B cell (primary cell): ENCODE measurements at regions not wholly inside any gene's neighbourhood (a gene's known extent, or its start where the extent isn't known, plus 50 kb on each side); places are given as distances from the start of the nearest gene placed in this dataset.
"Not testable (repeated sequence)": the region's sequence is repeated elsewhere in the genome, so short reads cannot be mapped to it uniquely, and the experiment has no call there.

ENCODE experiments used
- ATAC-seq: fragments of 200-7000 bp; cut with Tn5 transposase; one replicate; pipeline ENCODE4 v1.10.0; 2021; ENCODE audit warnings: low read depth, mild to moderate bottlenecking, moderate number of reproducible peaks, moderate library complexity
- CTCF ChIA-PET: fragments of 350-600 bp; sonication (Branson Sonifier 250); formaldehyde crosslinking; loops from one replicate; lab custom pipeline; 2021; ENCODE audit warnings: antibody characterized with exemption, inconsistent platforms; lab: Charles Lee
- POLR2A ChIA-PET: fragments of 350-600 bp; sonication (Branson Sonifier 250); formaldehyde crosslinking; loops from one replicate; lab custom pipeline; 2021; ENCODE audit warnings: antibody characterized with exemption; lab: Charles Lee
- DNase-seq: peaks from one replicate; pipeline ENCODE4 v3.0.0; 2013
- H2AFZ ChIP-seq: 2 replicates; pipeline ENCODE4 v1.6.1; 2012; ENCODE audit warnings: mild to moderate bottlenecking, low read depth, low read length; ENCODE audit not compliant: insufficient read depth, poor library complexity, severe bottlenecking
- H3K27ac ChIP-seq, 2 donors: 1 replicate in 1 of 2; 2 replicates in 1 of 2; pipeline ENCODE4 v1.5.1; 2012 to 2013; ENCODE audit warnings: low read length in 2 of 2, mild to moderate bottlenecking in 2 of 2, moderate library complexity in 1 of 2
- H3K27me3 ChIP-seq, 4 experiments: fragments of 200-600 bp in 1 of 4; sonication (generic) in 1 of 4; replicated peaks in 1 of 4; 1 replicate in 2 of 4; 2 replicates in 2 of 4; pipeline versions ENCODE4 v1.6.1 to v1.7.0; 2013 to 2016; ENCODE audit warnings: low read length in 3 of 4, mild to moderate bottlenecking in 2 of 4, mixed read lengths in 1 of 4, moderate library complexity in 1 of 4; ENCODE audit not compliant: insufficient read depth in 4 of 4, control insufficient read depth in 3 of 4; ENCODE audit errors: control extremely low read depth in 1 of 4
- H3K36me3 ChIP-seq, 2 experiments: replicated peaks in 1 of 2; 1 replicate in 1 of 2; 2 replicates in 1 of 2; pipeline versions ENCODE4 v1.6.1 to v1.7.1; 2013; ENCODE audit warnings: low read length in 1 of 2; ENCODE audit not compliant: insufficient read depth in 2 of 2, control insufficient read depth in 1 of 2; ENCODE audit errors: control extremely low read depth in 1 of 2, extremely low read depth in 1 of 2
- H3K4me1 ChIP-seq, 2 donors: fragments of 200-600 bp in 1 of 2; sonication (generic) in 1 of 2; 1 replicate in 1 of 2; 2 replicates in 1 of 2; pipeline versions ENCODE4 v1.5.1 to v1.6.1; 2013 to 2017; ENCODE audit warnings: low read length in 2 of 2; ENCODE audit not compliant: control insufficient read depth in 2 of 2, insufficient read depth in 2 of 2
- H3K4me2 ChIP-seq: replicated peaks from 2 replicates; pipeline ENCODE3; 2012; ENCODE audit warnings: mild to moderate bottlenecking, low read depth, low read length; ENCODE audit not compliant: poor library complexity, severe bottlenecking
- H3K4me3 ChIP-seq, 5 experiments: fragments of 200-600 bp in 1 of 5; sonication (generic) in 1 of 5; 1 replicate in 3 of 5; 2 replicates in 2 of 5; pipeline versions ENCODE4 v1.5.1 to v1.7.0; 2011 to 2016; ENCODE audit warnings: low read length in 4 of 5, mild to moderate bottlenecking in 4 of 5, low read depth in 2 of 5, control low read depth in 1 of 5, moderate library complexity in 1 of 5; ENCODE audit not compliant: insufficient read depth in 1 of 5; ENCODE audit errors: control extremely low read depth in 1 of 5, extremely low read depth in 1 of 5
- H3K79me2 ChIP-seq: fragments of 200-600 bp; sonication (generic); one replicate; pipeline ENCODE4 v1.6.0; 2016; ENCODE audit warnings: low read length; ENCODE audit not compliant: control insufficient read depth, insufficient read depth
- H3K9ac ChIP-seq: fragments of 200-600 bp; sonication (generic); 2 replicates; pipeline ENCODE4 v1.6.1; 2017; ENCODE audit warnings: mild to moderate bottlenecking, low read length, moderate library complexity
- H3K9me3 ChIP-seq, 3 donors: one replicate each; pipeline versions ENCODE4 v1.6.1 to v1.7.1; 2013; ENCODE audit warnings: low read length in 2 of 3; ENCODE audit not compliant: control insufficient read depth in 2 of 3, insufficient read depth in 1 of 3; ENCODE audit errors: control extremely low read depth in 1 of 3
- H4K20me1 ChIP-seq: 2 replicates; pipeline ENCODE4 v1.6.0; 2012; ENCODE audit warnings: mild to moderate bottlenecking, low read length; ENCODE audit not compliant: insufficient read depth, control insufficient read depth, poor library complexity, severe bottlenecking
- H3K27ac Mint-ChIP-seq: one replicate; pipeline ENCODE4 v1.8.0; 2021; ENCODE audit warnings: mixed read lengths
- H3K27me3 Mint-ChIP-seq: one replicate; pipeline ENCODE4 v1.8.0; 2021; ENCODE audit warnings: mixed read lengths
- H3K4me1 Mint-ChIP-seq: one replicate; pipeline ENCODE4 v1.8.0; 2021; ENCODE audit warnings: mixed read lengths
- H3K4me3 Mint-ChIP-seq: one replicate; pipeline ENCODE4 v1.8.0; 2021; ENCODE audit warnings: mixed read lengths
- H3K9me3 Mint-ChIP-seq: one replicate; pipeline ENCODE4 v1.8.0; 2022; ENCODE audit warnings: mixed read lengths; ENCODE audit not compliant: insufficient read depth
- CTCF ChIP-seq: fragments of 200-600 bp; IDR thresholded peaks from one replicate; pipeline ENCODE4 v1.8.0; 2022; ENCODE audit warnings: antibody characterized with exemption, mild to moderate bottlenecking
- EZH2 ChIP-seq: IDR thresholded peaks from 2 replicates; pipeline ENCODE4 v1.6.1; 2012; ENCODE audit warnings: borderline replicate concordance, low read depth, mild to moderate bottlenecking, moderate library complexity, low read length; ENCODE audit not compliant: insufficient read depth, poor library complexity, severe bottlenecking
- WGBS: methylation state at CpG from one replicate; pipeline ENCODE4 v1.1.5; 2013; ENCODE audit warnings: missing lambda C conversion rate; ENCODE audit not compliant: insufficient coverage; 5-methylcytosine and 5-hydroxymethylcytosine counted together
- intact Hi-C: fragments of 100-400 bp; cut with micrococcal nuclease; formaldehyde crosslinking; loops from one replicate; pipeline ENCODE4 v1.10.0; 2022

GRCh38 chr18:71362140-71362539 lies 1073.3 kb downstream of the SOCS6 start:
- ChIA-PET POLR2A (no interaction called here), CTCF (no interaction called here)
- no peaks in the 10 kb centered on the region for H4K20me1 ChIP-seq
- no peak overlapping the region for H2AFZ ChIP-seq
- H3K9me3 ChIP-seq: peaks cover 0 to 7% (median 5%) of the 10 kb centered on the region in 3 donors
- H3K4me1 ChIP-seq: no peaks in the 10 kb centered on the region
- H3K79me2 ChIP-seq: no peaks in the 10 kb centered on the region
- Mint-ChIP-seq H3K27me3 (no peaks in the 10 kb centered on the region), H3K4me3 (no peak overlapping the region), H3K9me3 (no peaks in the 10 kb centered on the region), H3K4me1 (no peaks in the 10 kb centered on the region), H3K27ac (no peak overlapping the region)
- DNase-seq (no peak), ATAC-seq (no peak)
- H3K27me3 ChIP-seq: no peaks in the 10 kb centered on the region
- no peak overlapping the region for H3K9ac ChIP-seq
- no peak overlapping the region for H3K4me2 ChIP-seq
- intact Hi-C loops: no loop called here
- H3K27ac ChIP-seq: no peak overlapping the region
- TF ChIP-seq CTCF (no peak), EZH2 (no peak)
- no peaks in the 10 kb centered on the region for H3K36me3 ChIP-seq
- no peak overlapping the region for H3K4me3 ChIP-seq
- 80% methylated on average over 1 of the region's 4 CpGs for WGBS

GRCh38 chr18:71355599-71355998 lies 1066.8 kb downstream of the SOCS6 start:
- H3K79me2 ChIP-seq, POLR2A ChIA-PET: not testable (repeated sequence)

More at GRCh38 chr18:71355599-71355998, 1066.8 kb downstream of the SOCS6 start:
- H3K4me3 Mint-ChIP-seq, H4K20me1 ChIP-seq, H3K9me3 ChIP-seq, H3K27me3 ChIP-seq, H3K27me3 Mint-ChIP-seq, ATAC-seq, intact Hi-C loops, H3K4me1 Mint-ChIP-seq, H3K27ac ChIP-seq, H3K4me1 ChIP-seq, H2AFZ ChIP-seq, H3K36me3 ChIP-seq, CTCF ChIA-PET, H3K4me3 ChIP-seq, H3K9me3 Mint-ChIP-seq, H3K9ac ChIP-seq, H3K27ac Mint-ChIP-seq, DNase-seq, H3K4me2 ChIP-seq: not testable (repeated sequence)
- 90% methylated on average over 3 of the region's 3 CpGs for WGBS
